Activated T-cell treated with anti-CD3 and anti-CD28 coated beads, Interleukin-2, amount 50 U/mL, for 48 hours (primary cell): ENCODE measurements at regions not wholly inside any gene's neighbourhood (a gene's known extent, or its start where the extent isn't known, plus 50 kb on each side); places are given as distances from the start of the nearest gene placed in this dataset.

ENCODE experiments used
- DNase-seq, 2 experiments: peaks; one replicate each; pipeline ENCODE4 v3.0.0-alpha.2; 2020

GRCh38 chr13:105073041-105073440 lies 1462.4 kb downstream of the EFNB2 start:
- no peak for DNase-seq

GRCh38 chr13:105070452-105070851 lies 1465.0 kb downstream of the EFNB2 start:
- DNase-seq, result no peak

GRCh38 chr13:105069106-105069505 lies 1466.4 kb downstream of the EFNB2 start:
- no peak for DNase-seq

GRCh38 chr13:105063676-105064075 lies 1471.8 kb downstream of the EFNB2 start:
- DNase-seq, result no peak

GRCh38 chr13:105059786-105060185 lies 1475.7 kb downstream of the EFNB2 start:
- no peak for DNase-seq

- DNase-seq, result no peak
These were observed 1476.9 kb downstream of the EFNB2 start for GRCh38 chr13:105058517-105058916.

- DNase-seq, result no peak
These were observed 1482.8 kb downstream of the EFNB2 start for GRCh38 chr13:105052711-105053110.

- no peak for DNase-seq
These were observed 1484.8 kb downstream of the EFNB2 start for GRCh38 chr13:105050686-105051085.

GRCh38 chr13:105048677-105049076 lies 1486.8 kb downstream of the EFNB2 start:
- no peak for DNase-seq

GRCh38 chr13:105047676-105048295 lies 1487.7 kb downstream of the EFNB2 start:
- DNase-seq, result no peak

GRCh38 chr13:105037110-105037509 lies 1498.4 kb downstream of the EFNB2 start:
- DNase-seq, result no peak

- DNase-seq, result no peak
These were observed 1500.4 kb downstream of the EFNB2 start for GRCh38 chr13:105035092-105035491.

- no peak for DNase-seq
These were observed 1501.5 kb downstream of the EFNB2 start for GRCh38 chr13:105033999-105034398.

- DNase-seq, result no peak
These were observed 1504.2 kb downstream of the EFNB2 start for GRCh38 chr13:105031306-105031705.

- no peak for DNase-seq
These were observed 1504.6 kb downstream of the EFNB2 start for GRCh38 chr13:105030851-105031250.

GRCh38 chr13:105019073-105019472 lies 1516.4 kb downstream of the EFNB2 start:
- DNase-seq, result no peak

GRCh38 chr13:105016266-105016665 lies 1519.2 kb downstream of the EFNB2 start:
- DNase-seq, result no peak

- DNase-seq, result no peak
These were observed 1526.9 kb downstream of the EFNB2 start for GRCh38 chr13:105008604-105009003.

- DNase-seq, result no peak
These were observed 1528.2 kb downstream of the EFNB2 start for GRCh38 chr13:105007166-105007808.

- DNase-seq, result no peak
These were observed 1539.4 kb downstream of the EFNB2 start for GRCh38 chr13:104996022-104996421.

GRCh38 chr13:104993708-104994107 lies 1541.8 kb downstream of the EFNB2 start:
- no peak for DNase-seq

GRCh38 chr13:104987621-104988020 lies 1547.8 kb downstream of the EFNB2 start:
- no peak for DNase-seq

GRCh38 chr13:104984296-104984818 lies 1551.1 kb downstream of the EFNB2 start:
- peak; percentile 49 to 55 for DNase-seq

GRCh38 chr13:104983601-104984000 lies 1551.9 kb downstream of the EFNB2 start:
- DNase-seq, result no peak

GRCh38 chr13:104980586-104980985 lies 1554.9 kb downstream of the EFNB2 start:
- DNase-seq, result no peak
